ENCODE measurements at regions not wholly inside any gene's neighbourhood (a gene's known extent, or its start where the extent isn't known, plus 50 kb on each side); places are given as distances from the start of the nearest gene placed in this dataset.
"Not testable (repeated sequence)": the region's sequence is repeated elsewhere in the genome, so short reads cannot be mapped to it uniquely, and the experiment has no call there.

GRCh38 chr6:30816791-30817739 is 67.3 kb upstream of the DDR1 start:
- TF ChIP-seq EZH2 (IDR thresholded peaks at IDR 0.05; ENCODE audit: borderline replicate concordance, low read depth, low read length, poor library complexity, severe bottlenecking) = no peak
- TF ChIP-seq, protein P1, sequence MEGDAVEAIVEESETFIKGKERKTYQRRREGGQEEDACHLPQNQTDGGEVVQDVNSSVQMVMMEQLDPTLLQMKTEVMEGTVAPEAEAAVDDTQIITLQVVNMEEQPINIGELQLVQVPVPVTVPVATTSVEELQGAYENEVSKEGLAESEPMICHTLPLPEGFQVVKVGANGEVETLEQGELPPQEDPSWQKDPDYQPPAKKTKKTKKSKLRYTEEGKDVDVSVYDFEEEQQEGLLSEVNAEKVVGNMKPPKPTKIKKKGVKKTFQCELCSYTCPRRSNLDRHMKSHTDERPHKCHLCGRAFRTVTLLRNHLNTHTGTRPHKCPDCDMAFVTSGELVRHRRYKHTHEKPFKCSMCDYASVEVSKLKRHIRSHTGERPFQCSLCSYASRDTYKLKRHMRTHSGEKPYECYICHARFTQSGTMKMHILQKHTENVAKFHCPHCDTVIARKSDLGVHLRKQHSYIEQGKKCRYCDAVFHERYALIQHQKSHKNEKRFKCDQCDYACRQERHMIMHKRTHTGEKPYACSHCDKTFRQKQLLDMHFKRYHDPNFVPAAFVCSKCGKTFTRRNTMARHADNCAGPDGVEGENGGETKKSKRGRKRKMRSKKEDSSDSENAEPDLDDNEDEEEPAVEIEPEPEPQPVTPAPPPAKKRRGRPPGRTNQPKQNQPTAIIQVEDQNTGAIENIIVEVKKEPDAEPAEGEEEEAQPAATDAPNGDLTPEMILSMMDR (conservative IDR thresholded peaks at IDR 0.05; ENCODE audit: low read depth, low read length) = no peak
- H3K27me3 ChIP-seq (replicated peaks; ENCODE audit: insufficient read depth, low read depth, low read length, poor library complexity) = no peaks in the 10 kb centered on the region
- no TSS peak for BruUV-seq (replicated peaks)
- no peaks in the 10 kb centered on the region for H3K9me3 ChIP-seq (ENCODE audit: low read depth, low read length, poor library complexity, severe bottlenecking)
- CTCF ChIA-PET = no interaction called here
- no peak overlapping the region for H3K4me3 ChIP-seq (ENCODE audit: low read depth, low read length, poor library complexity, severe bottlenecking)
- peaks cover 10% of the 10 kb centered on the region for H3K4me1 ChIP-seq (ENCODE audit: insufficient read depth, low read length, poor library complexity, severe bottlenecking)
- DNase-seq (ENCODE audit: low spot score) = no peak
- POLR2A ChIA-PET (ENCODE audit: low non-redundant PET) = no interaction called here
- no peak overlapping the region for H3K27ac ChIP-seq (ENCODE audit: low read depth, low read length, poor library complexity, severe bottlenecking)
- intact Hi-C loops (cut with micrococcal nuclease; ENCODE audit: unreplicated experiment) = no loop called here
- H3K36me3 ChIP-seq (ENCODE audit: insufficient read depth, low read length, poor library complexity, severe bottlenecking) = no peaks in the 10 kb centered on the region

DNA sequence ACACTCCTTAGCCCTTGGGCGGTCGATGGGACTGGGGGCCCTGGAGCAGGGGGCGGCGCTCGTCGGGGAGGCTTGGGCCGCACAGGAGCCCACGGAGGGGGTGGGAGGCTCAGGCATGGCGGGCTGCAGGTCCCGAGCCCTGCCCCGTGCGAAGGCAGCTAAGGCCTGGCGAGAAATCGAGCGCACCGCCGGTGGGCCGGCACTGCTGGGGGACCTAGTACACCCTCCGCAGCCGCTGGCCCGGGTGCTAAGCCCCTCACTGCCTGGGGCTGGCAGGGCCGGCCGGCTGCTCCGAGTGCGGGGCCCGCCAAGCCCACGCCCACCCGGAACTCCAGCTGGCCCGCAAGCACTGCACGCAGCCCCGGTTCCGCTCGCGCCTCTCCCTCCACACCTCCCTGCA is 68.0 kb upstream of the DDR1 start:
- H3K27me3 ChIP-seq (replicated peaks; ENCODE audit: insufficient read depth, low read depth, low read length, poor library complexity); H3K9me3 ChIP-seq (ENCODE audit: low read depth, low read length, poor library complexity, severe bottlenecking); H3K27ac ChIP-seq (ENCODE audit: low read depth, low read length, poor library complexity, severe bottlenecking); BruUV-seq (replicated peaks); CTCF ChIA-PET; POLR2A ChIA-PET (ENCODE audit: low non-redundant PET); DNase-seq (ENCODE audit: low spot score); intact Hi-C loops (cut with micrococcal nuclease; ENCODE audit: unreplicated experiment); H3K4me1 ChIP-seq (ENCODE audit: insufficient read depth, low read length, poor library complexity, severe bottlenecking); H3K4me3 ChIP-seq (ENCODE audit: low read depth, low read length, poor library complexity, severe bottlenecking); H3K36me3 ChIP-seq (ENCODE audit: insufficient read depth, low read length, poor library complexity, severe bottlenecking): not testable (repeated sequence)

DNA sequence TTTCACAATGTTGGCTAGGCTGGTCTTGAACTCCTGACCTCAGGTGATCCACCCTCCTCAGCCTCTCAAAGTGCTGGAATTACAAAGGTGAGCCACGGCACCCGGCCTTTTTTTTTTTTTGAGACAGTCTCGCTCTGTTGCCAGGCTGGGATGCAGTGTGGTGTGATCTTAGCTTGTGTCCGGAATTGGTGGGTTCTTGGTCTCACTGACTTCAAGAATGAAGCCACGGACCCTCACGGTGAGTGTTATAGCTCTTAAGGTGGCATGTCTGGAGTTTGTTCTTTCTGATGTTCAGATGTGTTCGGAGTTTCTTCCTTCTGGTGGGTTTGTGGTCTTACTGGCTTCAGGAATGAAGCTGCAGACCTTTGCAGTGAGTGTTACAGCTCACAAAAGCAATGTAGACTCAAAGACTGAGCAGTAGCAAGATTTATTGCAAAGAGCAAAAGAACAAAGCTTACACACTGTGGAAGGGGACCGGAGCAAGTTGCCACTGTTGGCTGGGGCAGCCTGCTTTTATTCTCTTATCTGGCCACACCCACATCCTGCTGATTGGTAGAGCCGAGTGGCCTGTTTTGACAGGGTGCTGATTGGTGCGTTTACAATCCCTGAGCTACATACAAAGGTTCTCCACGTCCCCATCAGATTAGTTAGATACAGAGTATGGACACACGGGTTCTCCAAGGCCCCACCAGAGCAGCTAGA is 69.1 kb upstream of the DDR1 start:
- DNase-seq (ENCODE audit: low spot score); H3K36me3 ChIP-seq (ENCODE audit: insufficient read depth, low read length, poor library complexity, severe bottlenecking); CTCF ChIA-PET; H3K27me3 ChIP-seq (replicated peaks; ENCODE audit: insufficient read depth, low read depth, low read length, poor library complexity); H3K9me3 ChIP-seq (ENCODE audit: low read depth, low read length, poor library complexity, severe bottlenecking); H3K4me1 ChIP-seq (ENCODE audit: insufficient read depth, low read length, poor library complexity, severe bottlenecking); H3K4me3 ChIP-seq (ENCODE audit: low read depth, low read length, poor library complexity, severe bottlenecking); H3K27ac ChIP-seq (ENCODE audit: low read depth, low read length, poor library complexity, severe bottlenecking); intact Hi-C loops (cut with micrococcal nuclease; ENCODE audit: unreplicated experiment): not testable (repeated sequence)
- POLR2A ChIA-PET (ENCODE audit: low non-redundant PET) = interaction anchor here (0.6 kb wide), 1 partner anchor 308 kb away, joined by 11 read pairs; no protein-coding TSS in a partner anchor
- BruUV-seq (replicated peaks) = TSS peak; percentile 91

GRCh38 chr6:30814146-30815040 is 69.9 kb upstream of the DDR1 start:
- TF ChIP-seq, protein P1 (conservative IDR thresholded peaks at IDR 0.05; ENCODE audit: low read depth, low read length) = no peak
- no peak for TF ChIP-seq EZH2 (IDR thresholded peaks at IDR 0.05; ENCODE audit: borderline replicate concordance, low read depth, low read length, poor library complexity, severe bottlenecking)
- Histone ChIP-seq H3K27ac (ENCODE audit: low read depth, low read length, poor library complexity, severe bottlenecking) (no peak overlapping the region), H3K4me3 (ENCODE audit: low read depth, low read length, poor library complexity, severe bottlenecking) (no peak overlapping the region), H3K36me3 (ENCODE audit: insufficient read depth, low read length, poor library complexity, severe bottlenecking) (no peaks in the 10 kb centered on the region), H3K27me3 (replicated peaks; ENCODE audit: insufficient read depth, low read depth, low read length, poor library complexity) (no peaks in the 10 kb centered on the region), H3K9me3 (ENCODE audit: low read depth, low read length, poor library complexity, severe bottlenecking) (no peaks in the 10 kb centered on the region), H3K4me1 (ENCODE audit: insufficient read depth, low read length, poor library complexity, severe bottlenecking) (peaks cover 9% of the 10 kb centered on the region)
- POLR2A ChIA-PET (ENCODE audit: low non-redundant PET) = no interaction called here
- no TSS peak for BruUV-seq (replicated peaks)
- DNase-seq (ENCODE audit: low spot score) = peak; percentile 47
- intact Hi-C loops (cut with micrococcal nuclease; ENCODE audit: unreplicated experiment) = no loop called here
- CTCF ChIA-PET = no interaction called here
